ENCODE measurements at regions not wholly inside any gene's neighbourhood (a gene's known extent, or its start where the extent isn't known, plus 50 kb on each side); places are given as distances from the start of the nearest gene placed in this dataset.

- Histone ChIP-seq H3K9me2 (ENCODE audit: insufficient read depth, low read length) (no peaks in the 10 kb centered on the region), H2AFZ (ENCODE audit: low read depth, low read length) (no peak overlapping the region), H3K9me3 (ENCODE audit: low read length) (no peaks in the 10 kb centered on the region), H3K4me2 (ENCODE audit: low read length) (no peak overlapping the region), H3K79me2 (replicated peaks; ENCODE audit: insufficient read depth, low read length) (no peaks in the 10 kb centered on the region), H4K20me1 (ENCODE audit: insufficient read depth) (no peaks in the 10 kb centered on the region), H3K4me3 (ENCODE audit: low read length) (no peak overlapping the region), H3K36me3 (ENCODE audit: insufficient read depth, low read length) (no peaks in the 10 kb centered on the region), H3K27me3 (ENCODE audit: insufficient read depth, low read depth, low read length) (no peaks in the 10 kb centered on the region), H3K27ac (ENCODE audit: low read length) (no peak overlapping the region), H3K9ac (ENCODE audit: low read length) (no peak overlapping the region), H3F3A (ENCODE audit: insufficient read depth, low read length, poor library complexity, severe bottlenecking) (no peaks in the 10 kb centered on the region)
- TF ChIP-seq SMC3 (conservative IDR thresholded peaks at IDR 0.05; ENCODE audit: poor library complexity) (no peak), EP300 (conservative IDR thresholded peaks at IDR 0.05; ENCODE audit: poor library complexity, severe bottlenecking) (no peak), POLR2AphosphoS5 (IDR thresholded peaks at IDR 0.05) (no peak), TAF1 (IDR thresholded peaks at IDR 0.05; ENCODE audit: low read depth) (no peak), RAD21 (conservative IDR thresholded peaks at IDR 0.05) (no peak), CTCF (IDR thresholded peaks at IDR 0.05; ENCODE audit: poor library complexity, severe bottlenecking) (no peak), MXI1 (conservative IDR thresholded peaks at IDR 0.05; ENCODE audit: poor library complexity, severe bottlenecking) (no peak), EZH2 (IDR thresholded peaks at IDR 0.05; ENCODE audit: borderline replicate concordance, insufficient read depth, low read length, poor library complexity, severe bottlenecking) (no peak), REST (IDR thresholded peaks at IDR 0.05; ENCODE audit: borderline replicate concordance) (no peak)
Measured at GRCh38 chr2:104641786-104642185, 212.1 kb upstream of the POU3F3 start.

DNA sequence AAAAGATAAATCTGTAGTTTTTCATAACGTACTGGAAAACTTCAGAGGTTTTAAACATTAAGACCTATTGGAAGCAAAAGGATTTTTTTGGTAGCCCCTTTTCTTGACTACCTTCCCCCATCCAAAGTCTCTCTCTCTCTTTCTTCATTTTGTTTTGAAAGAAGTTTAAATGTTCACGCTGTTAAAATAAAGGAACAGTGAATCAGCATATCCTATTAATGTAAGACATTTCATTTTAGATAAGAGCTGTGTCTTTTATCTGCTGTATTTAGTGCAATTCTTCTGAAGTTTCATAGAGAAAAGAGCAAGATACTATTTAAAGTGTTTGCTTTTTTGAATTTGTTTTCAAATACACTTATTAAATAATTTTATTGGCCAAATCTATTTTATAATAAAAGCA, 205.5 kb upstream of the POU3F3 start:
- TF ChIP-seq EP300 (conservative IDR thresholded peaks at IDR 0.05; ENCODE audit: poor library complexity, severe bottlenecking) (no peak), MXI1 (conservative IDR thresholded peaks at IDR 0.05; ENCODE audit: poor library complexity, severe bottlenecking) (no peak), RAD21 (conservative IDR thresholded peaks at IDR 0.05) (no peak), POLR2AphosphoS5 (IDR thresholded peaks at IDR 0.05) (no peak), REST (IDR thresholded peaks at IDR 0.05; ENCODE audit: borderline replicate concordance) (no peak), SMC3 (conservative IDR thresholded peaks at IDR 0.05; ENCODE audit: poor library complexity) (no peak), CTCF (IDR thresholded peaks at IDR 0.05; ENCODE audit: poor library complexity, severe bottlenecking) (no peak), TAF1 (IDR thresholded peaks at IDR 0.05; ENCODE audit: low read depth) (no peak), EZH2 (IDR thresholded peaks at IDR 0.05; ENCODE audit: borderline replicate concordance, insufficient read depth, low read length, poor library complexity, severe bottlenecking) (no peak)
- Histone ChIP-seq H3F3A (ENCODE audit: insufficient read depth, low read length, poor library complexity, severe bottlenecking) (no peaks in the 10 kb centered on the region), H3K9me3 (ENCODE audit: low read length) (no peaks in the 10 kb centered on the region), H3K4me2 (ENCODE audit: low read length) (no peak overlapping the region), H3K9ac (ENCODE audit: low read length) (no peak overlapping the region), H3K4me3 (ENCODE audit: low read length) (no peak overlapping the region), H3K36me3 (ENCODE audit: insufficient read depth, low read length) (no peaks in the 10 kb centered on the region), H3K27me3 (ENCODE audit: insufficient read depth, low read depth, low read length) (no peaks in the 10 kb centered on the region), H3K79me2 (replicated peaks; ENCODE audit: insufficient read depth, low read length) (no peaks in the 10 kb centered on the region), H4K20me1 (ENCODE audit: insufficient read depth) (no peaks in the 10 kb centered on the region), H2AFZ (ENCODE audit: low read depth, low read length) (no peak overlapping the region), H3K27ac (ENCODE audit: low read length) (no peak overlapping the region), H3K9me2 (ENCODE audit: insufficient read depth, low read length) (no peaks in the 10 kb centered on the region)
